IMR-90 (cell line): ENCODE measurements at regions not wholly inside any gene's neighbourhood (a gene's known extent, or its start where the extent isn't known, plus 50 kb on each side); places are given as distances from the start of the nearest gene placed in this dataset.

Experiments
- ATAC-seq: fragments of 200-7000 bp; cut with Tn5 transposase; 2 replicates; pipeline ENCODE4 v1.9.1; 2020; ENCODE audit warnings: low read depth, mild to moderate bottlenecking, moderate library complexity
- BruUV-seq: library from RNA; stranded (reverse); fragments of 400-500 nt; replicated peaks from 2 replicates; lab custom pipeline; 2021; lab: Mats Ljungman, UMichigan
- CTCF ChIA-PET: fragments of 300-600 bp; formaldehyde crosslinking; extraction: SDS; loops from one replicate; lab custom pipeline; 2021; ENCODE audit warnings: antibody characterized with exemption; lab: Yijun Ruan, JAX
- POLR2A ChIA-PET: fragments of 300-600 bp; sonication (Branson Sonifier 250); formaldehyde crosslinking; loops from one replicate; lab custom pipeline; 2022; ENCODE audit warnings: antibody characterized with exemption; ENCODE audit not compliant: unreplicated experiment; lab: Charles Lee
- DNase-seq: peaks from one replicate; pipeline ENCODE4 v3.0.0; 2013
- H2AFZ ChIP-seq: replicated peaks from 2 replicates; pipeline ENCODE3; 2013; ENCODE audit warnings: low read length, mild to moderate bottlenecking; ENCODE audit not compliant: poor library complexity
- H2AK5ac ChIP-seq: 2 replicates; pipeline ENCODE4 v1.6.1; 2013; ENCODE audit warnings: low read depth, low read length, inconsistent platforms
- H2AK9ac ChIP-seq: replicated peaks from 2 replicates; pipeline ENCODE3; 2013; ENCODE audit warnings: mild to moderate bottlenecking, low read depth, low read length, moderate library complexity; ENCODE audit not compliant: poor library complexity
- H2BK120ac ChIP-seq: 2 replicates; pipeline ENCODE4 v1.6.1; 2013; ENCODE audit warnings: low read depth, low read length, inconsistent platforms
- H2BK15ac ChIP-seq: 3 replicates; pipeline ENCODE4 v1.6.1; 2013; ENCODE audit warnings: low read depth, low read length, inconsistent platforms
- H2BK20ac ChIP-seq: 2 replicates; pipeline ENCODE4 v1.6.1; 2013; ENCODE audit warnings: low read depth, mild to moderate bottlenecking, inconsistent platforms, low read length, moderate library complexity
- H2BK5ac ChIP-seq: 2 replicates; pipeline ENCODE4 v1.6.1; 2013; ENCODE audit warnings: mild to moderate bottlenecking, low read depth, low read length, inconsistent platforms; ENCODE audit not compliant: poor library complexity, severe bottlenecking
- H3K14ac ChIP-seq: replicated peaks from 2 replicates; pipeline ENCODE4 v1.6.1; 2013; ENCODE audit warnings: low read depth, low read length, inconsistent platforms
- H3K18ac ChIP-seq: 2 replicates; pipeline ENCODE4 v1.6.1; 2013; ENCODE audit warnings: low read depth, low read length, control low read depth
- H3K23ac ChIP-seq: 2 replicates; pipeline ENCODE4 v1.6.1; 2013; ENCODE audit warnings: low read depth, low read length, inconsistent platforms
- H3K27ac ChIP-seq: 2 replicates; pipeline ENCODE4 v1.5.1; 2013; ENCODE audit warnings: mild to moderate bottlenecking, control low read depth, low read length; ENCODE audit not compliant: insufficient read depth
- H3K27me3 ChIP-seq: 2 replicates; pipeline ENCODE4 v1.6.1; 2013; ENCODE audit warnings: low read length; ENCODE audit not compliant: control insufficient read depth, insufficient read depth
- H3K36me3 ChIP-seq: 2 replicates; pipeline ENCODE4 v1.6.1; 2013; ENCODE audit warnings: low read length, mixed read lengths; ENCODE audit not compliant: control insufficient read depth, insufficient read depth
- H3K4ac ChIP-seq: 2 replicates; pipeline ENCODE4 v1.6.1; 2013; ENCODE audit warnings: low read depth, low read length, inconsistent platforms
- H3K4me1 ChIP-seq: 2 replicates; pipeline ENCODE4 v1.6.1; 2013; ENCODE audit warnings: low read length, mixed read lengths; ENCODE audit not compliant: control insufficient read depth, insufficient read depth
- H3K4me2 ChIP-seq: 2 replicates; pipeline ENCODE4 v1.6.1; 2013; ENCODE audit warnings: low read depth, mild to moderate bottlenecking, control low read depth, low read length, moderate library complexity
- H3K4me3 ChIP-seq: 2 replicates; pipeline ENCODE4 v1.5.1; 2013; ENCODE audit warnings: low read depth, mild to moderate bottlenecking, control low read depth, low read length, moderate library complexity; ENCODE audit not compliant: insufficient read depth
- H3K56ac ChIP-seq: 2 replicates; pipeline ENCODE4 v1.6.1; 2013; ENCODE audit warnings: low read length, inconsistent platforms; ENCODE audit not compliant: insufficient read depth; ENCODE audit errors: extremely low read depth
- H3K79me1 ChIP-seq, 2 experiments: 2 replicates each; pipeline ENCODE4 v1.6.1; 2013; ENCODE audit warnings: low read length in 2 of 2, inconsistent platforms in 1 of 2, low read depth in 1 of 2
- H3K9ac ChIP-seq: 2 replicates; pipeline ENCODE4 v1.6.1; 2013; ENCODE audit warnings: low read depth, low read length, control low read depth
- H3K9me1 ChIP-seq: 2 replicates; pipeline ENCODE4 v1.6.1; 2013; ENCODE audit warnings: low read length, inconsistent platforms; ENCODE audit not compliant: insufficient read depth
- H3K9me3 ChIP-seq: 2 replicates; pipeline ENCODE4 v1.6.1; 2013; ENCODE audit warnings: low read length; ENCODE audit not compliant: control insufficient read depth, insufficient read depth
- H4K20me1 ChIP-seq: 2 replicates; pipeline ENCODE4 v1.6.1; 2013; ENCODE audit warnings: low read length, inconsistent platforms; ENCODE audit not compliant: insufficient read depth
- H4K5ac ChIP-seq: 2 replicates; pipeline ENCODE4 v1.6.1; 2013; ENCODE audit warnings: mild to moderate bottlenecking, low read depth, low read length, control low read depth
- H4K8ac ChIP-seq, 2 experiments: 2 replicates each; pipeline ENCODE4 v1.6.1; 2013; ENCODE audit warnings: low read depth in 2 of 2, low read length in 2 of 2, control low read depth in 1 of 2, inconsistent platforms in 1 of 2
- H4K91ac ChIP-seq: 2 replicates; pipeline ENCODE4 v1.6.1; 2013; ENCODE audit warnings: low read depth, low read length, inconsistent platforms; ENCODE audit not compliant: insufficient read depth
- CEBPB ChIP-seq: IDR thresholded peaks from 2 replicates; pipeline ENCODE4 v1.6.1; 2012; ENCODE audit warnings: low read depth, low read length, improper control_type of control experiment
- ELK1 ChIP-seq: fragments of 150-350 bp; IDR thresholded peaks from 2 replicates; pipeline ENCODE4 v1.6.1; 2016; ENCODE audit warnings: low read depth, mild to moderate bottlenecking, low read length, moderate library complexity, borderline replicate concordance
- MXI1 ChIP-seq: IDR thresholded peaks from 2 replicates; pipeline ENCODE4 v1.6.1; 2012; ENCODE audit warnings: low read depth, mild to moderate bottlenecking, low read length, moderate library complexity, borderline replicate concordance
- NFE2L2 ChIP-seq: fragments of 150-350 bp; IDR thresholded peaks from 2 replicates; pipeline ENCODE4 v1.6.1; 2016; ENCODE audit warnings: low read depth, mild to moderate bottlenecking, low read length
- RAD21 ChIP-seq: IDR thresholded peaks from 2 replicates; pipeline ENCODE4 v1.6.1; 2012; ENCODE audit warnings: low read length, improper control_type of control experiment
- RCOR1 ChIP-seq: IDR thresholded peaks from 2 replicates; pipeline ENCODE4 v1.6.1; 2012; ENCODE audit warnings: mild to moderate bottlenecking, low read length, improper control_type of control experiment; ENCODE audit not compliant: insufficient replicate concordance
- SMC3 ChIP-seq: fragments of 150-350 bp; IDR thresholded peaks from 2 replicates; pipeline ENCODE4 v1.6.1; 2016; ENCODE audit warnings: low read depth, mild to moderate bottlenecking, antibody characterized with exemption, low read length, moderate library complexity
- WGBS, 2 experiments: methylation state at CpG; one replicate each; pipeline versions ENCODE4 v1.1.5 to v1.1.7; 2013; ENCODE audit warnings: missing lambda C conversion rate in 2 of 2; ENCODE audit not compliant: insufficient read length in 1 of 2; ENCODE audit errors: extremely low coverage in 2 of 2; 5-methylcytosine and 5-hydroxymethylcytosine counted together
- dilution Hi-C: fragments of 300-500 bp; cut with HindIII; formaldehyde crosslinking; loops from one replicate; pipeline ENCODE4 v1.14.3; 2018; ENCODE audit warnings: low sequenced_read_pairs; ENCODE audit not compliant: unreplicated experiment
- in situ Hi-C: fragments of 300-500 bp; cut with MboI; formaldehyde crosslinking; loops from 3 replicates; pipeline ENCODE4 v1.14.3; 2019; ENCODE audit warnings: low sequenced_read_pairs, inconsistent platforms, mixed read lengths
- intact Hi-C: fragments of 100-400 bp; cut with micrococcal nuclease; formaldehyde crosslinking; loops from 2 replicates; pipeline ENCODE4 v1.10.0; 2022
- TF ChIP-seq, protein P1 (sequence below): fragments of 150-350 bp; IDR thresholded peaks from 2 replicates; pipeline ENCODE4 v1.6.1; 2017; ENCODE audit warnings: mild to moderate bottlenecking, antibody characterized with exemption, low read length, low read depth

- Histone ChIP-seq H3K56ac (no peak overlapping the region), H3K27me3 (no peaks in the 10 kb centered on the region), H3K27ac (no peak overlapping the region), H3K4ac (no peak overlapping the region), H4K8ac (no peak overlapping the region), H3K4me2 (no peak overlapping the region), H4K91ac (no peak overlapping the region), H3K9me1 (0 out of 2 replicates have a peak, but pooled peaks cover 3% of the 10 kb centered on the region), H2BK15ac (no peak overlapping the region), H4K20me1 (no peaks in the 10 kb centered on the region), H3K79me1 (no peaks in the 10 kb centered on the region), H3K36me3 (no peaks in the 10 kb centered on the region), H2AK9ac (no peak overlapping the region), H3K18ac (no peak overlapping the region), H3K9me3 (no peaks in the 10 kb centered on the region), H3K14ac (no peak overlapping the region), H3K4me3 (no peak overlapping the region), H3K23ac (no peak overlapping the region), H4K5ac (no peak overlapping the region), H3K4me1 (peaks cover 8% of the 10 kb centered on the region), H2AK5ac (no peak overlapping the region), H2BK120ac (no peak overlapping the region), H2AFZ (no peak overlapping the region), H2BK20ac (no peak overlapping the region), H3K9ac (no peak overlapping the region), H2BK5ac (no peak overlapping the region)
- no TSS peak for BruUV-seq
- ChIA-PET POLR2A (no interaction called here), CTCF (no interaction called here)
- no CpG with 5 or more reads among the region's 4 CpGs for WGBS, 2 experiments
- ATAC-seq, result no peak
- intact Hi-C loops, result no loop called here
- in situ Hi-C loops, result no loop called here
- dilution Hi-C loops, result no loop called here
- DNase-seq, result no peak
- TF ChIP-seq, protein P1, sequence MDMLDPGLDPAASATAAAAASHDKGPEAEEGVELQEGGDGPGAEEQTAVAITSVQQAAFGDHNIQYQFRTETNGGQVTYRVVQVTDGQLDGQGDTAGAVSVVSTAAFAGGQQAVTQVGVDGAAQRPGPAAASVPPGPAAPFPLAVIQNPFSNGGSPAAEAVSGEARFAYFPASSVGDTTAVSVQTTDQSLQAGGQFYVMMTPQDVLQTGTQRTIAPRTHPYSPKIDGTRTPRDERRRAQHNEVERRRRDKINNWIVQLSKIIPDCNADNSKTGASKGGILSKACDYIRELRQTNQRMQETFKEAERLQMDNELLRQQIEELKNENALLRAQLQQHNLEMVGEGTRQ, result no peak
- TF ChIP-seq CEBPB (no peak), ELK1 (no peak), RCOR1 (no peak), SMC3 (no peak), NFE2L2 (no peak), MXI1 (no peak), RAD21 (no peak)
Observed at GRCh38 chr12:25771476-25771875, 187.0 kb upstream of the RASSF8 start.
